Embryonic facial prominence (tissue), 1 donor: ENCODE measurements at regions not wholly inside any gene's neighbourhood (a gene's known extent, or its start where the extent isn't known, plus 50 kb on each side); places are given as distances from the start of the nearest gene placed in this dataset.

Source experiments
- DNase-seq: peaks from one replicate; pipeline ENCODE4 v3.0.0-alpha.2; 2016; ENCODE audit errors: extremely low spot score

- no peak for DNase-seq
These were observed 72.3 kb upstream of the CCDC196 start for GRCh38 chr14:66413901-66414300.

- DNase-seq = no peak
These were observed 71.7 kb upstream of the CCDC196 start for GRCh38 chr14:66414511-66414910.

- DNase-seq = no peak
These were observed 65.7 kb upstream of the CCDC196 start for GRCh38 chr14:66420251-66421006.

- no peak for DNase-seq
These were observed 63.9 kb upstream of the CCDC196 start for GRCh38 chr14:66421990-66422946.

- no peak for DNase-seq
These were observed 60.8 kb upstream of the CCDC196 start for GRCh38 chr14:66425402-66425801.

GRCh38 chr14:66426451-66426850, 59.7 kb upstream of the CCDC196 start:
- DNase-seq = no peak

- DNase-seq = no peak
These were observed 53.8 kb upstream of the CCDC196 start for GRCh38 chr14:66432334-66432733.

- DNase-seq = no peak
These were observed 51.7 kb upstream of the CCDC196 start for GRCh38 chr14:66434464-66434863.

GRCh38 chr14:66435683-66436082, 50.5 kb upstream of the CCDC196 start:
- no peak for DNase-seq
